WTC11 (cell line): ENCODE measurements at regions not wholly inside any gene's neighbourhood (a gene's known extent, or its start where the extent isn't known, plus 50 kb on each side); places are given as distances from the start of the nearest gene placed in this dataset.

ENCODE experiments used
- ATAC-seq: fragments of 200-7000 bp; cut with Tn5 transposase; 2 replicates; pipeline ENCODE4 v1.10.0; 2021; ENCODE audit warnings: mild to moderate bottlenecking, moderate library complexity
- CTCF ChIA-PET: fragments of 300-600 bp; sonication (Branson Sonifier 250); formaldehyde crosslinking; loops from one replicate; lab custom pipeline; 2021; ENCODE audit warnings: antibody characterized with exemption; lab: Charles Lee
- POLR2A ChIA-PET: fragments of 350-600 bp; sonication (Branson Sonifier 250); formaldehyde crosslinking; loops from one replicate; lab custom pipeline; 2021; ENCODE audit warnings: antibody characterized with exemption; lab: Charles Lee
- DNase-seq: peaks from one replicate; pipeline ENCODE4 v3.0.0; 2021; ENCODE audit warnings: low spot score
- H3K27ac Mint-ChIP-seq: 2 replicates; pipeline ENCODE4 v1.8.0; 2021; ENCODE audit warnings: mixed read lengths
- H3K27me3 Mint-ChIP-seq: 2 replicates; pipeline ENCODE4 v1.8.0; 2021; ENCODE audit warnings: low read depth, mild to moderate bottlenecking, moderate library complexity, mixed read lengths
- H3K36me3 Mint-ChIP-seq: 2 replicates; pipeline ENCODE4 v1.8.0; 2021; ENCODE audit warnings: mixed read lengths
- H3K4me1 Mint-ChIP-seq: 2 replicates; pipeline ENCODE4 v1.8.0; 2022; ENCODE audit warnings: mixed read lengths
- H3K4me3 Mint-ChIP-seq: 2 replicates; pipeline ENCODE4 v1.8.0; 2021; ENCODE audit warnings: mild to moderate bottlenecking, moderate library complexity, mixed read lengths
- H3K9me3 Mint-ChIP-seq: 2 replicates; pipeline ENCODE4 v1.8.0; 2021; ENCODE audit warnings: mixed read lengths
- AR ChIP-seq: fragments of 250-450 bp; sonication (Bioruptor Pico); IDR thresholded peaks from 2 replicates; pipeline ENCODE4 v1.9.0; 2021; ENCODE audit warnings: mild to moderate bottlenecking
- CREB1 ChIP-seq: sonication (generic); formaldehyde crosslinking; IDR thresholded peaks from 2 replicates; pipeline ENCODE4 v1.8.0; 2023; ENCODE audit warnings: mild to moderate bottlenecking, missing genetic modification reagents
- FOXK1 ChIP-seq: sonication (generic); formaldehyde crosslinking; IDR thresholded peaks from 2 replicates; pipeline ENCODE4 v1.8.0; 2022; ENCODE audit warnings: mild to moderate bottlenecking, moderate library complexity, missing genetic modification reagents
- JUN ChIP-seq: sonication (generic); formaldehyde crosslinking; IDR thresholded peaks from 2 replicates; pipeline ENCODE4 v1.8.0; 2023; ENCODE audit warnings: mild to moderate bottlenecking, missing genetic modification reagents
- KAT7 ChIP-seq: sonication (generic); formaldehyde crosslinking; IDR thresholded peaks from 2 replicates; pipeline ENCODE4 v1.8.1; 2023; ENCODE audit warnings: missing genetic modification reagents, mild to moderate bottlenecking, borderline replicate concordance
- MYBL2 ChIP-seq: sonication (generic); formaldehyde crosslinking; IDR thresholded peaks from 2 replicates; pipeline ENCODE4 v1.8.1; 2023; ENCODE audit warnings: mild to moderate bottlenecking, moderate library complexity, missing genetic modification reagents
- PRRX2 ChIP-seq: fragments of 250-450 bp; sonication (Bioruptor Pico); IDR thresholded peaks from 2 replicates; pipeline ENCODE4 v1.8.0; 2021; ENCODE audit warnings: mild to moderate bottlenecking
- RELA ChIP-seq: sonication (generic); formaldehyde crosslinking; IDR thresholded peaks from 2 replicates; pipeline ENCODE4 v1.8.1; 2022; ENCODE audit warnings: missing genetic modification reagents, mild to moderate bottlenecking, borderline replicate concordance
- TP53 ChIP-seq: sonication (generic); formaldehyde crosslinking; IDR thresholded peaks from 2 replicates; pipeline ENCODE4 v1.8.1; 2023; ENCODE audit warnings: mild to moderate bottlenecking, missing genetic modification reagents
- ZBTB21 ChIP-seq: sonication (generic); formaldehyde crosslinking; IDR thresholded peaks from 2 replicates; pipeline ENCODE4 v1.8.1; 2023; ENCODE audit warnings: mild to moderate bottlenecking, missing genetic modification reagents, borderline replicate concordance
- ZNF121 ChIP-seq: sonication (generic); formaldehyde crosslinking; IDR thresholded peaks from 2 replicates; pipeline ENCODE4 v1.8.0; 2023; ENCODE audit warnings: missing genetic modification reagents
- ZNF232 ChIP-seq: sonication (generic); formaldehyde crosslinking; IDR thresholded peaks from 2 replicates; pipeline ENCODE4 v1.8.0; 2022; ENCODE audit warnings: mild to moderate bottlenecking, missing genetic modification reagents
- ZNF512 ChIP-seq: sonication (generic); formaldehyde crosslinking; IDR thresholded peaks from 2 replicates; pipeline ENCODE4 v1.8.1; 2022; ENCODE audit warnings: missing genetic modification reagents, borderline replicate concordance
- ZNF532 ChIP-seq: fragments of 250-450 bp; sonication (Bioruptor Pico); IDR thresholded peaks from 2 replicates; pipeline ENCODE4 v1.9.0; 2021; ENCODE audit warnings: mild to moderate bottlenecking, borderline replicate concordance
- TF ChIP-seq, protein P1 (sequence below): sonication (generic); formaldehyde crosslinking; IDR thresholded peaks from 2 replicates; pipeline ENCODE4 v1.8.0; 2022; ENCODE audit warnings: missing genetic modification reagents

- TF ChIP-seq ZNF532 (CRISPR knock-in tag) (no peak), RELA (no peak), ZNF512 (CRISPR knock-in tag) (no peak), MYBL2 (CRISPR knock-in tag) (no peak)
These were observed 419.6 kb upstream of the B3GALT2 start (continued) for GRCh38 chr1:193606035-193606434.

DNA sequence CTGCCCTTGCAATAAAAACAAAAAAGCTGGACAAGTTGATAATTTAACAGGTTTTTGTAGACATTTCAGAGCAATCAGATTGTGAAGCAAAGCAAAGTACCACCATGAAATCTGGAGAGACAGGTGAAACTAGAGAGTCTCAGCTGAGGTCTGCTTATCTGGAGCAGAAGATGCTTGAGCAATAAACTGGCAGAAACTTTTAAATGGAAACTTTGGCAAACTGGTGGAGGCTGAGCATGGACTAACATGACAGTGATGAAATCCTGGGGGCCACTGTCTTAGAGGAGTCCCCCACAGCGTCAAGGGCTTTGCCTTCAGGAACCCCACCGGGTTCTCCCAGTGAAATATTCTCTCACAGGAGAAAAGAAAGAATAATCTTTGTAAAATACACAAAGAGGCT lies 416.3 kb upstream of the B3GALT2 start:
- Mint-ChIP-seq H3K27me3 (no peaks in the 10 kb centered on the region), H3K4me1 (peaks cover 16% of the 10 kb centered on the region), H3K27ac (no peak overlapping the region), H3K9me3 (no peaks in the 10 kb centered on the region), H3K36me3 (no peaks in the 10 kb centered on the region), H3K4me3 (no peak overlapping the region)
- peak; percentile 65 for ATAC-seq
- TF ChIP-seq, protein P1, sequence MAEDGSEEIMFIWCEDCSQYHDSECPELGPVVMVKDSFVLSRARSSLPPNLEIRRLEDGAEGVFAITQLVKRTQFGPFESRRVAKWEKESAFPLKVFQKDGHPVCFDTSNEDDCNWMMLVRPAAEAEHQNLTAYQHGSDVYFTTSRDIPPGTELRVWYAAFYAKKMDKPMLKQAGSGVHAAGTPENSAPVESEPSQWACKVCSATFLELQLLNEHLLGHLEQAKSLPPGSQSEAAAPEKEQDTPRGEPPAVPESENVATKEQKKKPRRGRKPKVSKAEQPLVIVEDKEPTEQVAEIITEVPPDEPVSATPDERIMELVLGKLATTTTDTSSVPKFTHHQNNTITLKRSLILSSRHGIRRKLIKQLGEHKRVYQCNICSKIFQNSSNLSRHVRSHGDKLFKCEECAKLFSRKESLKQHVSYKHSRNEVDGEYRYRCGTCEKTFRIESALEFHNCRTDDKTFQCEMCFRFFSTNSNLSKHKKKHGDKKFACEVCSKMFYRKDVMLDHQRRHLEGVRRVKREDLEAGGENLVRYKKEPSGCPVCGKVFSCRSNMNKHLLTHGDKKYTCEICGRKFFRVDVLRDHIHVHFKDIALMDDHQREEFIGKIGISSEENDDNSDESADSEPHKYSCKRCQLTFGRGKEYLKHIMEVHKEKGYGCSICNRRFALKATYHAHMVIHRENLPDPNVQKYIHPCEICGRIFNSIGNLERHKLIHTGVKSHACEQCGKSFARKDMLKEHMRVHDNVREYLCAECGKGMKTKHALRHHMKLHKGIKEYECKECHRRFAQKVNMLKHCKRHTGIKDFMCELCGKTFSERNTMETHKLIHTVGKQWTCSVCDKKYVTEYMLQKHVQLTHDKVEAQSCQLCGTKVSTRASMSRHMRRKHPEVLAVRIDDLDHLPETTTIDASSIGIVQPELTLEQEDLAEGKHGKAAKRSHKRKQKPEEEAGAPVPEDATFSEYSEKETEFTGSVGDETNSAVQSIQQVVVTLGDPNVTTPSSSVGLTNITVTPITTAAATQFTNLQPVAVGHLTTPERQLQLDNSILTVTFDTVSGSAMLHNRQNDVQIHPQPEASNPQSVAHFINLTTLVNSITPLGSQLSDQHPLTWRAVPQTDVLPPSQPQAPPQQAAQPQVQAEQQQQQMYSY = no peak
- TF ChIP-seq AR (no peak), JUN (no peak), KAT7 (no peak), ZNF121 (no peak), ZBTB21 (no peak), PRRX2 (CRISPR knock-in tag) (no peak), TP53 (CRISPR knock-in tag) (no peak), CREB1 (CRISPR knock-in tag) (no peak), FOXK1 (CRISPR knock-in tag) (no peak), ZNF232 (no peak)
- CTCF ChIA-PET = no interaction called here
- POLR2A ChIA-PET = interaction anchor here (0.5 kb wide), 1 partner anchor 23 kb away, joined by 3 read pairs; no protein-coding TSS in a partner anchor
- no peak for DNase-seq
